ENCODE measurements at regions not wholly inside any gene's neighbourhood (a gene's known extent, or its start where the extent isn't known, plus 50 kb on each side); places are given as distances from the start of the nearest gene placed in this dataset.

DNA sequence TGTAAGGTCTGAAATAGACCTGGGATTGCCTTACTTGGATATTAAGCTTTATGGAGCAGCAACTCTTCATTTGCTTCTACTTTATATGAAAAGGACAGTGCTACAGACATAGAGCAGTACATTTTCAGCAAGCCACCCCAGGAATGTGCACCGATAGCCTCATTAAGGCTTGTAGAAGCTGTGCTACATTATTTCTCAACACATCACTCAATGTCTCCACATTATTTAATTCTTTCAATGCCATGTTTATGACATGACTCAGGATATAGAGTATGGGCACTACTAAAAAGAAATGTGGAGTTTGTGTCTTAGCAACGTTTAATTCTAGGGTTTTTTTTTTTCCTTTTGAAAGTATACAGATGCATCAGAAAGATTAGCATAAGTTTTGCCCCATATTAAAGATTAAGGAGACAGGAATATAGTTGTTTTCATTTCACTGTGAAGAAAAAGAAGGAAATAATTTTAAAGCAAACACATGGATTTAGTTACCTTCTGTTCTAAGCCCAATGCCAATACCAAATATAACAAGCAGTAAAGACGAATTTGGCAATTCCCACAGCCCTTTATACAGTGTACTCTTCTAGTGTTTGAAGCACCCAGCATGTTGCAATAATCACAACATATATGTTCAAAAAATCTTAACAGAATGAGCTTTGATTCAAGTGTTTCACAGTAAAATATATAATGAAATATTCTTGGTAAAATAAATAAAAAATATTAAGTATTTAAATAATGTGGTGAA lies 2140.1 kb upstream of the AGA start:
- TF ChIP-seq POLR2A (IDR thresholded peaks at IDR 0.05; ENCODE audit: low read depth, low read length), result no peak
- FAIRE-seq (no peak), DNase-seq (ENCODE audit: insufficient read length, low spot score) (no peak)

DNA sequence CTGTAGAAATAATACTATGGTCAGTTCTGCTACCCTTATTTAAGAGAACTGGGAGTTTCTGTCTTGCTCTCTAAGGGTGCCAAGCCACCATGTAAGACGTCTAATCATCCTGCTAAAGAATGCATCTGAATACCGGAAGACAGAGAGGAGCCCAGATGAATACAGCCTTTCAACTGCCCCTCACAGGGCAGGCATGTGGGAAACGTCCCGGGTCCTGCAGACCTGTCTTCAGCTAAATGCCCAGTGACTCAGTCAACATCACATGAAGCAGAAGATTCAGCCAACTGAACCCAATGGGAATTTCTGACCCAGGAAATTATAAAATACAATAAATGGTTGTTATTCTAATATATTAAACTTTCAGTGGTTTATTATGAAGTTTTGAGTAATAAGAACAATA lies 2141.0 kb upstream of the AGA start:
- FAIRE-seq, result no peak
- DNase-seq (ENCODE audit: insufficient read length, low spot score), result no peak
- TF ChIP-seq POLR2A (IDR thresholded peaks at IDR 0.05; ENCODE audit: low read depth, low read length), result no peak

GRCh38 chr4:179584101-179584500 lies 2141.9 kb upstream of the AGA start:
- no peak for DNase-seq (ENCODE audit: insufficient read length, low spot score)
- FAIRE-seq, result no peak
- TF ChIP-seq POLR2A (IDR thresholded peaks at IDR 0.05; ENCODE audit: low read depth, low read length), result no peak

- FAIRE-seq (no peak), DNase-seq (ENCODE audit: insufficient read length, low spot score) (no peak)
- TF ChIP-seq POLR2A (IDR thresholded peaks at IDR 0.05; ENCODE audit: low read depth, low read length), result no peak
Measured at GRCh38 chr4:179585761-179586160, 2143.5 kb upstream of the AGA start.

GRCh38 chr4:179586460-179586859 lies 2144.2 kb upstream of the AGA start:
- no peak for FAIRE-seq

GRCh38 chr4:179595671-179596410 lies 2153.6 kb upstream of the AGA start:
- peak; percentile 52 for FAIRE-seq
- no peak for TF ChIP-seq POLR2A (IDR thresholded peaks at IDR 0.05; ENCODE audit: low read depth, low read length)
- peak; percentile 5 for DNase-seq (ENCODE audit: insufficient read length, low spot score)

More at GRCh38 chr4:179586460-179586859, 2144.2 kb upstream of the AGA start:
- TF ChIP-seq POLR2A (IDR thresholded peaks at IDR 0.05; ENCODE audit: low read depth, low read length), result no peak
- peak; percentile 6 for DNase-seq (ENCODE audit: insufficient read length, low spot score)

DNA sequence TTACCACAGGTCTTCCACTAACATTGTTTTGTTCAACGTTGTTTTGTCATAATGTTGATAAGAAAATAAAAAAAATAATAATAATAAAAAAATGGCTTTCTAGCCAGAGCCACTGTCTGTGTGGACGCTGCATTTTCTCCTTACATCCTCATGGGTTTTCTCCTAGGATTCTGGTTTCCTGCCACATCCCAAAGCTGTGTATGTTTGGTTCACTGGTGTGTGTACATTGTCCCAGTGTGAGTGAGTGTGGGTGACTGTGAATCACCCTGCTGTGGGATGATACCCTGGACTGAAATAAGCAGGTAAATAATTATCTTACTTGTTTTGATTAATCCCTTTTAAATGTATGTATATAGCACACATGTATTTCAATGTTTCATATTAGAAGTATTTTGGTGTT lies 2154.4 kb upstream of the AGA start:
- TF ChIP-seq POLR2A (IDR thresholded peaks at IDR 0.05; ENCODE audit: low read depth, low read length), result no peak
- DNase-seq (ENCODE audit: insufficient read length, low spot score) (no peak), FAIRE-seq (no peak)

DNA sequence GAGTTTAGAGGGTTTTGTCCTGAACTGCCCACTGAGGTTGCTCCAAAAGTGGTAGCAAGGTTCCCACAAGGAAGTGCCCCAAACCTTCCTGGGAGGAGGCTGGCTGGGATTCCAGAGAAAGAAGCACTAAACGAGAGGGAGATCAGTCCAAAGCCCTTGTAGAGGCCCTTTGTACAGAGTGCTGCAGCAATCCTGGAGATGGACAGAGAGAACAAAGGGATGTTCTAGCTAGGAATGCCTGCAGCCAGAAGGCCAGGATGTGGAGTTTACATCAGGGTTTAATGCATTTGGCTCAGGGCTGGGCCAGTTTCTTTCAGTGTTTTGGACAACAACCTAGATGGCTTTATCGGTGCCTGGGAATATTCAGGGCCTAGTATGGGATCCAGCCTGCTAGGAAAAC lies 2155.1 kb upstream of the AGA start:
- no peak for FAIRE-seq
- no peak for TF ChIP-seq POLR2A (IDR thresholded peaks at IDR 0.05; ENCODE audit: low read depth, low read length)
- DNase-seq (ENCODE audit: insufficient read length, low spot score), result no peak

- TF ChIP-seq POLR2A (IDR thresholded peaks at IDR 0.05; ENCODE audit: low read depth, low read length), result no peak
- no peak for FAIRE-seq
- DNase-seq (ENCODE audit: insufficient read length, low spot score), result no peak
Measured at GRCh38 chr4:179601671-179602070, 2159.4 kb upstream of the AGA start.

GRCh38 chr4:179605196-179605595 lies 2163.0 kb upstream of the AGA start:
- DNase-seq (ENCODE audit: insufficient read length, low spot score), result no peak
- no peak for FAIRE-seq
- TF ChIP-seq POLR2A (IDR thresholded peaks at IDR 0.05; ENCODE audit: low read depth, low read length), result no peak

GRCh38 chr4:179607003-179607402 lies 2164.8 kb upstream of the AGA start:
- no peak for FAIRE-seq
- TF ChIP-seq POLR2A (IDR thresholded peaks at IDR 0.05; ENCODE audit: low read depth, low read length), result no peak
- DNase-seq (ENCODE audit: insufficient read length, low spot score), result no peak

GRCh38 chr4:179615704-179616103 lies 2173.5 kb upstream of the AGA start:
- FAIRE-seq, result no peak
- DNase-seq (ENCODE audit: insufficient read length, low spot score), result no peak
- no peak for TF ChIP-seq POLR2A (IDR thresholded peaks at IDR 0.05; ENCODE audit: low read depth, low read length)

DNA sequence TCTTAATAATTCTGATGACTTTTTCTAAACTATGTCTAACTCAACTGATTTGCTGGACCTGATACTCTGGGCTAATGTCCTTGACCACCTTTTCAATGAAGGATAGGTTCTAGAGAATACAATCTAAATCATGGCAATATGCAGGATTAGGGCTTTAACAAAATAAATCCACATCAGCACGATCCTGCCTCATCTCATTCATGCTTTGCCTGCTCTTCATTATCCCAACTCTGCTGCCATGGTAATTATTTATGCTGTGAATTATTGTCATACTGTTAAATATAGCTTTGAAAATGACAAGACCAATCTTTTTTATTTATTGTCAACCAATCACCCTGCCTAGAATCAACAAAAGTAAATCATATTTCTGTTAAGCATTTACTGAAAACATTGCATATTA lies 2176.7 kb upstream of the AGA start:
- no peak for DNase-seq (ENCODE audit: insufficient read length, low spot score)
- no peak for FAIRE-seq
- no peak for TF ChIP-seq POLR2A (IDR thresholded peaks at IDR 0.05; ENCODE audit: low read depth, low read length)

GRCh38 chr4:179624768-179625181 lies 2182.5 kb upstream of the AGA start:
- TF ChIP-seq POLR2A (IDR thresholded peaks at IDR 0.05; ENCODE audit: low read depth, low read length), result no peak
- DNase-seq (ENCODE audit: insufficient read length, low spot score) (peak; percentile 6), FAIRE-seq (no peak)

GRCh38 chr4:179625406-179625805 lies 2183.2 kb upstream of the AGA start:
- DNase-seq (ENCODE audit: insufficient read length, low spot score) (peak; percentile 6), FAIRE-seq (no peak)
- no peak for TF ChIP-seq POLR2A (IDR thresholded peaks at IDR 0.05; ENCODE audit: low read depth, low read length)
